RWPE2 (cell line): ENCODE measurements at regions not wholly inside any gene's neighbourhood (a gene's known extent, or its start where the extent isn't known, plus 50 kb on each side); places are given as distances from the start of the nearest gene placed in this dataset.

Experiments used
- ATAC-seq: fragments of 200-7000 bp; cut with Tn5 transposase; 3 replicates; pipeline ENCODE4 v1.9.1; 2021; ENCODE audit warnings: low read depth
- DNase-seq: peaks from one replicate; pipeline ENCODE4 v3.0.0-alpha.2; 2020; ENCODE audit warnings: low spot score
- H3K27ac ChIP-seq: fragments of 450-650 bp; 2 replicates; pipeline ENCODE4 v1.5.1; 2017; ENCODE audit warnings: mild to moderate bottlenecking; ENCODE audit not compliant: poor library complexity, severe bottlenecking
- H3K27me3 ChIP-seq: fragments of 250-450 bp; sonication (Bioruptor Pico); 2 replicates; pipeline ENCODE4 v1.5.1; 2021; ENCODE audit warnings: mild to moderate bottlenecking, moderate library complexity; ENCODE audit not compliant: insufficient read depth, poor library complexity, severe bottlenecking
- H3K36me3 ChIP-seq: fragments of 250-450 bp; sonication (Bioruptor Pico); 2 replicates; pipeline ENCODE4 v1.5.1; 2020; ENCODE audit warnings: low read depth, mild to moderate bottlenecking, moderate library complexity
- H3K4me1 ChIP-seq: fragments of 250-450 bp; sonication (Bioruptor Pico); 2 replicates; pipeline ENCODE4 v1.5.1; 2021; ENCODE audit warnings: mild to moderate bottlenecking, moderate library complexity; ENCODE audit not compliant: insufficient read depth, poor library complexity, severe bottlenecking
- H3K4me3 ChIP-seq: fragments of 250-450 bp; sonication (Bioruptor Pico); 2 replicates; pipeline ENCODE4 v1.5.1; 2021; ENCODE audit warnings: mild to moderate bottlenecking, moderate library complexity; ENCODE audit not compliant: severe bottlenecking
- H3K9me3 ChIP-seq: fragments of 250-450 bp; sonication (Bioruptor Pico); 2 replicates; pipeline ENCODE4 v1.5.1; 2021; ENCODE audit warnings: mild to moderate bottlenecking, moderate library complexity; ENCODE audit not compliant: severe bottlenecking
- CTCF ChIP-seq: fragments of 450-650 bp; IDR thresholded peaks from one replicate; pipeline ENCODE4 v1.5.1; 2017; ENCODE audit warnings: mild to moderate bottlenecking, moderate library complexity; ENCODE audit not compliant: poor library complexity, severe bottlenecking

GRCh38 chr4:58809948-58810347 lies 1699.8 kb upstream of the IGFBP7 start:
- H3K27ac ChIP-seq = no peak overlapping the region
- H3K4me3 ChIP-seq = no peak overlapping the region
- H3K4me1 ChIP-seq = no peaks in the 10 kb centered on the region
- ATAC-seq = no peak
- no peak for TF ChIP-seq CTCF
- no peaks in the 10 kb centered on the region for H3K9me3 ChIP-seq
- H3K36me3 ChIP-seq = no peaks in the 10 kb centered on the region
- DNase-seq = no peak
- H3K27me3 ChIP-seq = no peaks in the 10 kb centered on the region

GRCh38 chr4:58809366-58809765 lies 1699.2 kb upstream of the IGFBP7 start:
- DNase-seq (no peak), ATAC-seq (no peak)
- H3K36me3 ChIP-seq = no peaks in the 10 kb centered on the region
- H3K9me3 ChIP-seq = no peaks in the 10 kb centered on the region
- no peaks in the 10 kb centered on the region for H3K27me3 ChIP-seq
- no peak overlapping the region for H3K4me3 ChIP-seq
- H3K27ac ChIP-seq = no peak overlapping the region
- TF ChIP-seq CTCF = no peak
- H3K4me1 ChIP-seq = no peaks in the 10 kb centered on the region

GRCh38 chr4:58808817-58809216 lies 1698.6 kb upstream of the IGFBP7 start:
- Histone ChIP-seq H3K27ac (no peak overlapping the region), H3K4me3 (no peak overlapping the region), H3K36me3 (no peaks in the 10 kb centered on the region), H3K27me3 (no peaks in the 10 kb centered on the region), H3K4me1 (no peaks in the 10 kb centered on the region), H3K9me3 (no peaks in the 10 kb centered on the region)
- no peak for TF ChIP-seq CTCF
- ATAC-seq = no peak
- DNase-seq = no peak

DNA sequence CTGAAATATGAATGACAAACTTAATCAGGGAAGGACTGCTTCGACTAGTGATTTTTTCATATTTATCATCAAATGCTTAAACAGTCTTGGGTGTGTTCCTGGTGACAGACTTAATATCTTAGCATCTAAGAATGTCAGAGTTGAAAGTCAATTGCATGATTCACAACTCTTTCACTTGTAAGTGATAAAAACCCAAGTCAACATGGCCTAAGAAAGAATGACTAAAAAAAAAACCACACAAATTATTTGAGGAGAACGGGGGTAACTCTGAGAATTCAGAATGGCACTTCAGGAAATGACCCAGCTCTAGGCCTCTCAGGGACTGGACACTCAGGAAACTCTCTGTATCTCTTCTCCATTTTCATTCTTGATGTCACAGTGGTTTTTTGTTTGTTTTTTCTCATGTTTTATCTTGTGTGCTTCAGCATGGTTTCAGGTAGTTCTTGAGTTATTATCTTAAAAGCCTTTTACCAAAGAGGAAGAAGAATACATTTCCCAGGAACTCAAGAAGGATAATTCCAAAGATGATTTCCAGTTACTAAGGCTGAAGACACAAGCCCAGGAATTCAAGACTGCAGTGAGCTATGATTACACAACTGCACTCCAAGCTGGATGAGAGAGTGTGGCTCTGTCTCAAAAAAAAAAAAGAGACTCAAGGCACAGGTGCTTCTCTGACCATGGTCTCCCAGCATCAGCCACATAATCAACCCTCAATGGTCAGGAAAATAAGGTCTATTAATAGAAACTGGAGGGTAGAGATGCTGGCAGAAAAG lies 1697.8 kb upstream of the IGFBP7 start:
- TF ChIP-seq CTCF = no peak
- no peak overlapping the region for H3K27ac ChIP-seq
- no peaks in the 10 kb centered on the region for H3K36me3 ChIP-seq
- H3K27me3 ChIP-seq = no peaks in the 10 kb centered on the region
- DNase-seq (no peak), ATAC-seq (no peak)
- no peak overlapping the region for H3K4me3 ChIP-seq
- H3K4me1 ChIP-seq = no peaks in the 10 kb centered on the region
- H3K9me3 ChIP-seq = no peaks in the 10 kb centered on the region

GRCh38 chr4:58776627-58777026 lies 1666.4 kb upstream of the IGFBP7 start:
- Histone ChIP-seq H3K4me3 (no peak overlapping the region), H3K36me3 (no peaks in the 10 kb centered on the region), H3K4me1 (peaks cover 7% of the 10 kb centered on the region), H3K27me3 (no peaks in the 10 kb centered on the region), H3K9me3 (no peaks in the 10 kb centered on the region), H3K27ac (no peak overlapping the region)
- ATAC-seq (peak; percentile 76), DNase-seq (no peak)
- no peak for TF ChIP-seq CTCF
